ENCODE measurements at regions not wholly inside any gene's neighbourhood (a gene's known extent, or its start where the extent isn't known, plus 50 kb on each side); places are given as distances from the start of the nearest gene placed in this dataset.

DNA sequence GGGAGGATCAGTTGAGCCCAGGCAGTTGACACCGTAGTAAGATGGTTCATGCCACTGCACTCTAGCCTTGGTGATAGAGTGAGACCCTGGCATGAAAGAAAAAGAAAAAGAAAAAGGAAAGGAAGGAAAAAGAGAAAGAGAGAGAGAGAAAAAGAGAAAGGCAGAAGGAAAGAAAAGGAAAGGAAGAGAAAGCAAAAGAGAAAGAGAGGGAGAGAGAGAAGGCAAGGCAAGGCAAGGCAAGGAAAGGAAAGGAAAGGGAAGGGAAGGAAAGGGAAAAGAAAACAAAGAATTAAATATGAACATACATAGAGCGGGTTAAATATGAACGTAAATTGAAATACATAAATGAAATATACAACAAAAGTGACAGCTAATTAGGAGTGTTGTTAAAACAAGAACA lies 167.5 kb upstream of the SETBP1 start:
- TF ChIP-seq EZH2 (IDR thresholded peaks at IDR 0.05), result no peak
- TF ChIP-seq FOXP2 (optimal IDR thresholded peaks at IDR 0.05; ENCODE audit: control extremely low read depth, extremely low read length, insufficient read depth), result no peak
- TF ChIP-seq POLR2AphosphoS5 (IDR thresholded peaks at IDR 0.05; ENCODE audit: borderline replicate concordance, low read depth, low read length), result no peak

Data from SK-N-MC (cell line).